Stimulated activated CD4-positive, alpha-beta T cell treated with anti-CD3 and anti-CD28 coated beads, TNF-alpha, amount 100 ng/mL, for 48 hours (primary cell): ENCODE measurements at regions not wholly inside any gene's neighbourhood (a gene's known extent, or its start where the extent isn't known, plus 50 kb on each side); places are given as distances from the start of the nearest gene placed in this dataset.
A peak's percentile ranks its signal among the peaks of the same experiment; 100 is the strongest.
"Not testable (repeated sequence)": the region's sequence is repeated elsewhere in the genome, so short reads cannot be mapped to it uniquely, and the experiment has no call there.

Experiments
- DNase-seq, 3 donors: peaks; one replicate each; pipeline ENCODE4 v3.0.0-alpha.2; 2020; ENCODE audit warnings: low read depth in 3 of 3

- DNase-seq, result no peak
Observed at GRCh38 chr4:64216741-64217140, 192.5 kb downstream of the TECRL start.

- no peak for DNase-seq
Observed at GRCh38 chr4:64205376-64205775, 203.9 kb downstream of the TECRL start.

- no peak for DNase-seq
Observed at GRCh38 chr4:64200001-64200555, 209.2 kb downstream of the TECRL start.

GRCh38 chr4:64195582-64195981 is 213.7 kb downstream of the TECRL start:
- no peak for DNase-seq

GRCh38 chr4:64192731-64193412 is 216.4 kb downstream of the TECRL start:
- DNase-seq, result no peak

GRCh38 chr4:64174247-64174882 is 234.9 kb downstream of the TECRL start:
- no peak for DNase-seq

- no peak for DNase-seq
Observed at GRCh38 chr4:64166365-64166764, 242.9 kb downstream of the TECRL start.

GRCh38 chr4:64158648-64159326 is 250.5 kb downstream of the TECRL start:
- peak; percentile 14 to 27 (median 24) for DNase-seq

GRCh38 chr4:64157397-64157796 is 251.9 kb downstream of the TECRL start:
- DNase-seq, result no peak

GRCh38 chr4:64156253-64156652 is 253.0 kb downstream of the TECRL start:
- DNase-seq, result no peak

GRCh38 chr4:64146030-64146429 is 263.2 kb downstream of the TECRL start:
- DNase-seq, result no peak

- no peak for DNase-seq
Observed at GRCh38 chr4:64144994-64145393, 264.3 kb downstream of the TECRL start.

- DNase-seq, result no peak
Observed at GRCh38 chr4:64130907-64131306, 278.3 kb downstream of the TECRL start.

GRCh38 chr4:64125354-64125753 is 283.9 kb downstream of the TECRL start:
- DNase-seq, result no peak

- DNase-seq, result no peak
Observed at GRCh38 chr4:64121803-64122202, 287.4 kb downstream of the TECRL start.

GRCh38 chr4:64105903-64106302 is 303.3 kb downstream of the TECRL start:
- no peak for DNase-seq

GRCh38 chr4:64095398-64095797 is 313.9 kb downstream of the TECRL start:
- no peak for DNase-seq

GRCh38 chr4:64079316-64079715 is 329.9 kb downstream of the TECRL start:
- no peak for DNase-seq

GRCh38 chr4:64068096-64068495 is 341.2 kb downstream of the TECRL start:
- DNase-seq, result no peak

GRCh38 chr4:64062991-64063390 is 346.3 kb downstream of the TECRL start:
- DNase-seq, result no peak

- DNase-seq, result not testable (repeated sequence)
Observed at GRCh38 chr4:64037033-64037432, 372.2 kb downstream of the TECRL start.

GRCh38 chr4:64022560-64022959 is 386.7 kb downstream of the TECRL start:
- no peak for DNase-seq

GRCh38 chr4:64016893-64017292 is 392.4 kb downstream of the TECRL start:
- no peak for DNase-seq
